ENCODE measurements at regions not wholly inside any gene's neighbourhood (a gene's known extent, or its start where the extent isn't known, plus 50 kb on each side); places are given as distances from the start of the nearest gene placed in this dataset.

- TF ChIP-seq, protein P1, sequence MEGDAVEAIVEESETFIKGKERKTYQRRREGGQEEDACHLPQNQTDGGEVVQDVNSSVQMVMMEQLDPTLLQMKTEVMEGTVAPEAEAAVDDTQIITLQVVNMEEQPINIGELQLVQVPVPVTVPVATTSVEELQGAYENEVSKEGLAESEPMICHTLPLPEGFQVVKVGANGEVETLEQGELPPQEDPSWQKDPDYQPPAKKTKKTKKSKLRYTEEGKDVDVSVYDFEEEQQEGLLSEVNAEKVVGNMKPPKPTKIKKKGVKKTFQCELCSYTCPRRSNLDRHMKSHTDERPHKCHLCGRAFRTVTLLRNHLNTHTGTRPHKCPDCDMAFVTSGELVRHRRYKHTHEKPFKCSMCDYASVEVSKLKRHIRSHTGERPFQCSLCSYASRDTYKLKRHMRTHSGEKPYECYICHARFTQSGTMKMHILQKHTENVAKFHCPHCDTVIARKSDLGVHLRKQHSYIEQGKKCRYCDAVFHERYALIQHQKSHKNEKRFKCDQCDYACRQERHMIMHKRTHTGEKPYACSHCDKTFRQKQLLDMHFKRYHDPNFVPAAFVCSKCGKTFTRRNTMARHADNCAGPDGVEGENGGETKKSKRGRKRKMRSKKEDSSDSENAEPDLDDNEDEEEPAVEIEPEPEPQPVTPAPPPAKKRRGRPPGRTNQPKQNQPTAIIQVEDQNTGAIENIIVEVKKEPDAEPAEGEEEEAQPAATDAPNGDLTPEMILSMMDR (IDR thresholded peaks at IDR 0.05; ENCODE audit: poor library complexity): no peak
- TF ChIP-seq EZH2 (IDR thresholded peaks at IDR 0.05; ENCODE audit: borderline replicate concordance): no peak
These were observed 674.9 kb downstream of the HDGFL1 start for GRCh38 chr6:23244300-23244699.
